B cell (primary cell): ENCODE measurements at regions not wholly inside any gene's neighbourhood (a gene's known extent, or its start where the extent isn't known, plus 50 kb on each side); places are given as distances from the start of the nearest gene placed in this dataset.

Experiments
- ATAC-seq: fragments of 200-7000 bp; cut with Tn5 transposase; one replicate; pipeline ENCODE4 v1.10.0; 2021; ENCODE audit warnings: low read depth, mild to moderate bottlenecking, moderate number of reproducible peaks, moderate library complexity
- CTCF ChIA-PET: fragments of 350-600 bp; sonication (Branson Sonifier 250); formaldehyde crosslinking; loops from one replicate; lab custom pipeline; 2021; ENCODE audit warnings: antibody characterized with exemption, inconsistent platforms; lab: Charles Lee
- POLR2A ChIA-PET: fragments of 350-600 bp; sonication (Branson Sonifier 250); formaldehyde crosslinking; loops from one replicate; lab custom pipeline; 2021; ENCODE audit warnings: antibody characterized with exemption; lab: Charles Lee
- DNase-seq: peaks from one replicate; pipeline ENCODE4 v3.0.0; 2013
- H2AFZ ChIP-seq: 2 replicates; pipeline ENCODE4 v1.6.1; 2012; ENCODE audit warnings: mild to moderate bottlenecking, low read depth, low read length; ENCODE audit not compliant: insufficient read depth, poor library complexity, severe bottlenecking
- H3K27ac ChIP-seq, 2 donors: 1 replicate in 1 of 2; 2 replicates in 1 of 2; pipeline ENCODE4 v1.5.1; 2012 to 2013; ENCODE audit warnings: low read length in 2 of 2, mild to moderate bottlenecking in 2 of 2, moderate library complexity in 1 of 2
- H3K27me3 ChIP-seq, 4 experiments: fragments of 200-600 bp in 1 of 4; sonication (generic) in 1 of 4; replicated peaks in 1 of 4; 1 replicate in 2 of 4; 2 replicates in 2 of 4; pipeline versions ENCODE4 v1.6.1 to v1.7.0; 2013 to 2016; ENCODE audit warnings: low read length in 3 of 4, mild to moderate bottlenecking in 2 of 4, mixed read lengths in 1 of 4, moderate library complexity in 1 of 4; ENCODE audit not compliant: insufficient read depth in 4 of 4, control insufficient read depth in 3 of 4; ENCODE audit errors: control extremely low read depth in 1 of 4
- H3K36me3 ChIP-seq, 2 experiments: replicated peaks in 1 of 2; 1 replicate in 1 of 2; 2 replicates in 1 of 2; pipeline versions ENCODE4 v1.6.1 to v1.7.1; 2013; ENCODE audit warnings: low read length in 1 of 2; ENCODE audit not compliant: insufficient read depth in 2 of 2, control insufficient read depth in 1 of 2; ENCODE audit errors: control extremely low read depth in 1 of 2, extremely low read depth in 1 of 2
- H3K4me1 ChIP-seq, 2 donors: fragments of 200-600 bp in 1 of 2; sonication (generic) in 1 of 2; 1 replicate in 1 of 2; 2 replicates in 1 of 2; pipeline versions ENCODE4 v1.5.1 to v1.6.1; 2013 to 2017; ENCODE audit warnings: low read length in 2 of 2; ENCODE audit not compliant: control insufficient read depth in 2 of 2, insufficient read depth in 2 of 2
- H3K4me2 ChIP-seq: replicated peaks from 2 replicates; pipeline ENCODE3; 2012; ENCODE audit warnings: mild to moderate bottlenecking, low read depth, low read length; ENCODE audit not compliant: poor library complexity, severe bottlenecking
- H3K4me3 ChIP-seq, 5 experiments: fragments of 200-600 bp in 1 of 5; sonication (generic) in 1 of 5; 1 replicate in 3 of 5; 2 replicates in 2 of 5; pipeline versions ENCODE4 v1.5.1 to v1.7.0; 2011 to 2016; ENCODE audit warnings: low read length in 4 of 5, mild to moderate bottlenecking in 4 of 5, low read depth in 2 of 5, control low read depth in 1 of 5, moderate library complexity in 1 of 5; ENCODE audit not compliant: insufficient read depth in 1 of 5; ENCODE audit errors: control extremely low read depth in 1 of 5, extremely low read depth in 1 of 5
- H3K79me2 ChIP-seq: fragments of 200-600 bp; sonication (generic); one replicate; pipeline ENCODE4 v1.6.0; 2016; ENCODE audit warnings: low read length; ENCODE audit not compliant: control insufficient read depth, insufficient read depth
- H3K9ac ChIP-seq: fragments of 200-600 bp; sonication (generic); 2 replicates; pipeline ENCODE4 v1.6.1; 2017; ENCODE audit warnings: mild to moderate bottlenecking, low read length, moderate library complexity
- H3K9me3 ChIP-seq, 3 donors: one replicate each; pipeline versions ENCODE4 v1.6.1 to v1.7.1; 2013; ENCODE audit warnings: low read length in 2 of 3; ENCODE audit not compliant: control insufficient read depth in 2 of 3, insufficient read depth in 1 of 3; ENCODE audit errors: control extremely low read depth in 1 of 3
- H4K20me1 ChIP-seq: 2 replicates; pipeline ENCODE4 v1.6.0; 2012; ENCODE audit warnings: mild to moderate bottlenecking, low read length; ENCODE audit not compliant: insufficient read depth, control insufficient read depth, poor library complexity, severe bottlenecking
- H3K27ac Mint-ChIP-seq: one replicate; pipeline ENCODE4 v1.8.0; 2021; ENCODE audit warnings: mixed read lengths
- H3K27me3 Mint-ChIP-seq: one replicate; pipeline ENCODE4 v1.8.0; 2021; ENCODE audit warnings: mixed read lengths
- H3K4me1 Mint-ChIP-seq: one replicate; pipeline ENCODE4 v1.8.0; 2021; ENCODE audit warnings: mixed read lengths
- H3K4me3 Mint-ChIP-seq: one replicate; pipeline ENCODE4 v1.8.0; 2021; ENCODE audit warnings: mixed read lengths
- H3K9me3 Mint-ChIP-seq: one replicate; pipeline ENCODE4 v1.8.0; 2022; ENCODE audit warnings: mixed read lengths; ENCODE audit not compliant: insufficient read depth
- CTCF ChIP-seq: fragments of 200-600 bp; IDR thresholded peaks from one replicate; pipeline ENCODE4 v1.8.0; 2022; ENCODE audit warnings: antibody characterized with exemption, mild to moderate bottlenecking
- EZH2 ChIP-seq: IDR thresholded peaks from 2 replicates; pipeline ENCODE4 v1.6.1; 2012; ENCODE audit warnings: borderline replicate concordance, low read depth, mild to moderate bottlenecking, moderate library complexity, low read length; ENCODE audit not compliant: insufficient read depth, poor library complexity, severe bottlenecking
- whole genome bisulfite sequencing: methylation state at CpG from one replicate; pipeline ENCODE4 v1.1.5; 2013; ENCODE audit warnings: missing lambda C conversion rate; ENCODE audit not compliant: insufficient coverage; 5-methylcytosine and 5-hydroxymethylcytosine counted together
- intact Hi-C: fragments of 100-400 bp; cut with micrococcal nuclease; formaldehyde crosslinking; loops from one replicate; pipeline ENCODE4 v1.10.0; 2022

GRCh38 chr18:73746101-73746500 lies 401.5 kb downstream of the FBXO15 start:
- H3K9ac ChIP-seq, result no peak overlapping the region
- no peaks in the 10 kb centered on the region for H3K4me1 Mint-ChIP-seq

GRCh38 chr18:73742957-73743356 lies 404.7 kb downstream of the FBXO15 start:
- ATAC-seq (no peak), DNase-seq (no peak)
- H3K27ac ChIP-seq, result no peak overlapping the region
- no peaks in the 10 kb centered on the region for H3K27me3 ChIP-seq
- no peak overlapping the region for H3K4me3 ChIP-seq
- Mint-ChIP-seq H3K4me3 (no peak overlapping the region), H3K4me1 (no peaks in the 10 kb centered on the region), H3K27me3 (no peaks in the 10 kb centered on the region), H3K9me3 (no peaks in the 10 kb centered on the region), H3K27ac (no peak overlapping the region)
- WGBS, result 0% methylated on average over 1 of the region's 2 CpGs
- POLR2A ChIA-PET, result no interaction called here
- H3K9ac ChIP-seq, result no peak overlapping the region
- H3K79me2 ChIP-seq, result no peaks in the 10 kb centered on the region
- CTCF ChIA-PET, result no interaction called here
- intact Hi-C loops, result no loop called here
- no peak overlapping the region for H2AFZ ChIP-seq
- no peaks in the 10 kb centered on the region for H4K20me1 ChIP-seq
- H3K4me1 ChIP-seq, result no peaks in the 10 kb centered on the region
- H3K4me2 ChIP-seq, result no peak overlapping the region
- TF ChIP-seq CTCF (no peak), EZH2 (no peak)
- no peaks in the 10 kb centered on the region for H3K9me3 ChIP-seq
- no peaks in the 10 kb centered on the region for H3K36me3 ChIP-seq

More at GRCh38 chr18:73746101-73746500, 401.5 kb downstream of the FBXO15 start:
- ChIA-PET CTCF (no interaction called here), POLR2A (no interaction called here)
- Histone ChIP-seq H2AFZ (no peak overlapping the region), H3K9me3 (no peaks in the 10 kb centered on the region), H3K4me2 (no peak overlapping the region), H4K20me1 (no peaks in the 10 kb centered on the region), H3K4me3 (no peak overlapping the region), H3K36me3 (no peaks in the 10 kb centered on the region), H3K27me3 (no peaks in the 10 kb centered on the region), H3K4me1 (no peaks in the 10 kb centered on the region), H3K79me2 (no peaks in the 10 kb centered on the region), H3K27ac (no peak overlapping the region)
- no peak for DNase-seq
- no peak for ATAC-seq
- intact Hi-C loops, result no loop called here
- Mint-ChIP-seq H3K27me3 (no peaks in the 10 kb centered on the region), H3K9me3 (no peaks in the 10 kb centered on the region), H3K27ac (no peak overlapping the region), H3K4me3 (no peak overlapping the region)
- TF ChIP-seq EZH2, result no peak
- no peak for TF ChIP-seq CTCF
